PC-3 (cell line): ENCODE measurements at regions not wholly inside any gene's neighbourhood (a gene's known extent, or its start where the extent isn't known, plus 50 kb on each side); places are given as distances from the start of the nearest gene placed in this dataset.

Source experiments
- ATAC-seq: fragments of 200-7000 bp; cut with Tn5 transposase; 2 replicates; pipeline ENCODE4 v1.9.1; 2020; ENCODE audit warnings: mild to moderate bottlenecking, moderate library complexity
- BruUV-seq: library from RNA; stranded (reverse); fragments of 400-500 nt; replicated peaks from 2 replicates; lab custom pipeline; 2021; lab: Mats Ljungman, UMichigan
- CTCF ChIA-PET: fragments of 300-600 bp; sonication (Branson Sonifier 250); formaldehyde crosslinking; loops from one replicate; lab custom pipeline; 2022; ENCODE audit warnings: antibody characterized with exemption; lab: Charles Lee
- POLR2A ChIA-PET: fragments of 300-600 bp; sonication (Branson Sonifier 250); formaldehyde crosslinking; loops from one replicate; lab custom pipeline; 2022; ENCODE audit warnings: antibody characterized with exemption; ENCODE audit not compliant: unreplicated experiment; lab: Charles Lee
- DNase-seq: peaks from one replicate; pipeline ENCODE4 v3.0.0-alpha.2; 2015
- H2AFZ ChIP-seq: fragments of 300-600 bp; sonication (generic); 2 replicates; pipeline ENCODE4 v1.6.0; 2016; ENCODE audit warnings: antibody characterized with exemption, low read length
- H3F3A ChIP-seq: fragments of 300-600 bp; sonication (generic); one replicate; pipeline ENCODE4 v1.6.0; 2017; ENCODE audit warnings: antibody characterized with exemption, low read length, control low read depth, mild to moderate bottlenecking; ENCODE audit not compliant: unreplicated experiment
- H3K27ac ChIP-seq: fragments of 300-600 bp; sonication (generic); 2 replicates; pipeline ENCODE4 v1.5.1; 2016; ENCODE audit warnings: mild to moderate bottlenecking, low read length
- H3K27me3 ChIP-seq: fragments of 300-600 bp; sonication (generic); 2 replicates; pipeline ENCODE4 v1.6.1; 2016; ENCODE audit warnings: low read length, mixed read lengths
- H3K36me3 ChIP-seq: fragments of 300-600 bp; sonication (generic); 2 replicates; pipeline ENCODE4 v1.6.1; 2016; ENCODE audit warnings: low read depth, mixed run types, low read length, mixed read lengths
- H3K4me1 ChIP-seq: fragments of 300-600 bp; sonication (generic); 2 replicates; pipeline ENCODE4 v1.5.1; 2016; ENCODE audit warnings: low read length; ENCODE audit not compliant: insufficient read depth
- H3K4me2 ChIP-seq: fragments of 300-600 bp; sonication (generic); 2 replicates; pipeline ENCODE4 v1.6.0; 2016; ENCODE audit warnings: low read length
- H3K4me3 ChIP-seq: fragments of 300-600 bp; sonication (generic); 2 replicates; pipeline ENCODE4 v1.5.1; 2016; ENCODE audit warnings: mild to moderate bottlenecking, low read length, mixed read lengths
- H3K79me2 ChIP-seq: fragments of 300-600 bp; sonication (generic); 2 replicates; pipeline ENCODE4 v1.6.1; 2017; ENCODE audit warnings: low read length, mixed read lengths
- H3K9ac ChIP-seq: fragments of 300-600 bp; sonication (generic); 2 replicates; pipeline ENCODE4 v1.6.0; 2016; ENCODE audit warnings: mild to moderate bottlenecking, low read length
- H3K9me2 ChIP-seq: fragments of 300-600 bp; sonication (generic); replicated peaks from 2 replicates; pipeline ENCODE4 v1.6.1; 2016; ENCODE audit warnings: mixed run types, low read length, mixed read lengths
- H3K9me3 ChIP-seq: fragments of 300-600 bp; sonication (generic); 2 replicates; pipeline ENCODE4 v1.6.1; 2016; ENCODE audit warnings: low read length, mixed read lengths
- H4K20me1 ChIP-seq: fragments of 300-600 bp; sonication (generic); 2 replicates; pipeline ENCODE4 v1.6.1; 2016; ENCODE audit warnings: low read length, mixed read lengths
- CTCF ChIP-seq: fragments of 300-600 bp; sonication (generic); conservative IDR thresholded peaks from 2 replicates; pipeline ENCODE4 v1.5.1; 2017; ENCODE audit warnings: antibody characterized with exemption, low read depth, mild to moderate bottlenecking, low read length
- EZH2 ChIP-seq: fragments of 300-600 bp; sonication (generic); IDR thresholded peaks from one replicate; pipeline ENCODE4 v1.6.1; 2017; ENCODE audit warnings: antibody characterized with exemption, mild to moderate bottlenecking, low read length; ENCODE audit not compliant: unreplicated experiment
- EZH2phosphoT487 ChIP-seq: fragments of 300-600 bp; sonication (generic); IDR thresholded peaks from 2 replicates; pipeline ENCODE4 v1.6.1; 2018; ENCODE audit warnings: mild to moderate bottlenecking, antibody characterized with exemption, low read length, borderline replicate concordance
- intact Hi-C: fragments of 100-400 bp; cut with micrococcal nuclease; formaldehyde crosslinking; loops from 2 replicates; pipeline ENCODE4 v1.9.0; 2023

GRCh38 chr18:56189615-56190014 lies 448.8 kb downstream of the TXNL1 start:
- no peak overlapping the region for H3K9ac ChIP-seq

GRCh38 chr18:56188529-56189275 lies 449.7 kb downstream of the TXNL1 start:
- intact Hi-C loops = no loop called here
- no TSS peak for BruUV-seq

More at GRCh38 chr18:56189615-56190014, 448.8 kb downstream of the TXNL1 start:
- 0 out of 2 replicates have a peak, but pooled peaks cover 3% of the 10 kb centered on the region for H3K9me2 ChIP-seq
- H2AFZ ChIP-seq = no peak overlapping the region
- no peak overlapping the region for H3K27ac ChIP-seq
- no peaks in the 10 kb centered on the region for H4K20me1 ChIP-seq
- no TSS peak for BruUV-seq
- H3K4me3 ChIP-seq = no peak overlapping the region
- no peak for TF ChIP-seq EZH2
- no peak for TF ChIP-seq CTCF
- TF ChIP-seq EZH2phosphoT487 = no peak
- POLR2A ChIA-PET = no interaction called here
- no peaks in the 10 kb centered on the region for H3K9me3 ChIP-seq
- H3F3A ChIP-seq = no peaks in the 10 kb centered on the region
- H3K4me1 ChIP-seq = no peaks in the 10 kb centered on the region
- H3K79me2 ChIP-seq = no peaks in the 10 kb centered on the region
- no peaks in the 10 kb centered on the region for H3K36me3 ChIP-seq
- no peak overlapping the region for H3K4me2 ChIP-seq
- H3K27me3 ChIP-seq = no peaks in the 10 kb centered on the region
- intact Hi-C loops = no loop called here
- no peak for ATAC-seq
- CTCF ChIA-PET = no interaction called here
- no peak for DNase-seq

More at GRCh38 chr18:56188529-56189275, 449.7 kb downstream of the TXNL1 start:
- H3K9me2 ChIP-seq = 0 out of 2 replicates have a peak, but pooled peaks cover 3% of the 10 kb centered on the region
- no peaks in the 10 kb centered on the region for H3K79me2 ChIP-seq
- no peaks in the 10 kb centered on the region for H3K9me3 ChIP-seq
- H2AFZ ChIP-seq = no peak overlapping the region
- no peaks in the 10 kb centered on the region for H3K4me1 ChIP-seq
- no peaks in the 10 kb centered on the region for H4K20me1 ChIP-seq
- POLR2A ChIA-PET = no interaction called here
- ATAC-seq (no peak), DNase-seq (no peak)
- no peak overlapping the region for H3K9ac ChIP-seq
- no peak overlapping the region for H3K4me3 ChIP-seq
- CTCF ChIA-PET = no interaction called here
- TF ChIP-seq CTCF = no peak
- H3F3A ChIP-seq = no peaks in the 10 kb centered on the region
- H3K27ac ChIP-seq = no peak overlapping the region
- H3K4me2 ChIP-seq = no peak overlapping the region
- H3K27me3 ChIP-seq = no peaks in the 10 kb centered on the region
- H3K36me3 ChIP-seq = no peaks in the 10 kb centered on the region
